ENCODE measurements at regions not wholly inside any gene's neighbourhood (a gene's known extent, or its start where the extent isn't known, plus 50 kb on each side); places are given as distances from the start of the nearest gene placed in this dataset.

DNA sequence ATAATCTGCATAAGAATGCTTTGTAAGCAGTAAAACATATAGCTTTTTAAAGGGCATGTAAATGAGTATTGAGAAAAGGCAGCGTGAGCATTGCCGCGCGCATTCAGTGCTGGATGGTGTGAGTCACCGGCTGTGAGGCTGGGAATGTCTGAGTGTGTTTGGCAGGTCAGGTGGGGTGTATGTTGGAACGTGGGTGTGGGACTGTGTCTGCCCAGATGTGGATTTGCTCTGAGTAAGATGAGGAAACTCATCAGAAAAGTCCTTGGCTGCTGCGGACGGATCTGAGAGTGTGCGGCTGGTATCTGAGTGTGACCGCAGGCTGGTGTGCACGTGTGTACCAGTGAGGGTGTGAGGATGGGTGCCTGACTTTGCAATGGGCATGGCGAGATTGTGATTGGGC, 66.2 kb upstream of the NECTIN1 start:
- no peak for TF ChIP-seq JUNB (CRISPR knock-in tag; IDR thresholded peaks at IDR 0.05; ENCODE audit: borderline replicate concordance)
- TF ChIP-seq, protein P1, sequence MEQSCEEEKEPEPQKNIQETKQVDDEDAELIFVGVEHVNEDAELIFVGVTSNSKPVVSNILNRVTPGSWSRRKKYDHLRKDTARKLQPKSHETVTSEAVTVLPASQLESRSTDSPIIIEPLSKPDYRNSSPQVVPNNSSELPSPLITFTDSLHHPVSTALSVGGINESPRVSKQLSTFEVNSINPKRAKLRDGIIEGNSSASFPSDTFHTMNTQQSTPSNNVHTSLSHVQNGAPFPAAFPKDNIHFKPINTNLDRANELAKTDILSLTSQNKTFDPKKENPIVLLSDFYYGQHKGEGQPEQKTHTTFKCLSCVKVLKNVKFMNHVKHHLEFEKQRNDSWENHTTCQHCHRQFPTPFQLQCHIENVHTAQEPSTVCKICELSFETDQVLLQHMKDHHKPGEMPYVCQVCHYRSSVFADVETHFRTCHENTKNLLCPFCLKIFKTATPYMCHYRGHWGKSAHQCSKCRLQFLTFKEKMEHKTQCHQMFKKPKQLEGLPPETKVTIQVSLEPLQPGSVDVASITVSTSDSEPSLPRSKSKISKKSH (CRISPR knock-in tag; IDR thresholded peaks at IDR 0.05; ENCODE audit: borderline replicate concordance) = no peak
- no peak for TF ChIP-seq SOX13 (IDR thresholded peaks at IDR 0.05)
- TF ChIP-seq SOX13 (CRISPR knock-in tag; conservative IDR thresholded peaks at IDR 0.05 in 1 of 2, IDR thresholded peaks at IDR 0.05 in 1 of 2) = no peak
- no peak for TF ChIP-seq KMT2B (CRISPR knock-in tag; IDR thresholded peaks at IDR 0.05)
- TF ChIP-seq, protein P2, sequence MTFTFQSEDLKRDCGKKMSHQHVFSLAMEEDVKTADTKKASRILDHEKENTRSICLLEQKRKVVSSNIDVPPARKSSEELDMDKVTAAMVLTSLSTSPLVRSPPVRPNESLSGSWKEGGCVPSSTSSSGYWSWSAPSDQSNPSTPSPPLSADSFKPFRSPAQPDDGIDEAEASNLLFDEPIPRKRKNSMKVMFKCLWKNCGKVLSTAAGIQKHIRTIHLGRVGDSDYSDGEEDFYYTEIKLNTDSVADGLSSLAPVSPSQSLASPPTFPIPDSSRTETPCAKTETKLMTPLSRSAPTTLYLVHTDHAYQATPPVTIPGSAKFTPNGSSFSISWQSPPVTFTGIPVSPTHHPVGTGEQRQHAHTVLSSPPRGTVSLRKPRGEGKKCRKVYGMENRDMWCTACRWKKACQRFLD (CRISPR knock-in tag; IDR thresholded peaks at IDR 0.05; ENCODE audit: borderline replicate concordance) = no peak
- TF ChIP-seq NR2F1 (CRISPR knock-in tag; IDR thresholded peaks at IDR 0.05) = no peak
- no peak for TF ChIP-seq KLF12 (CRISPR knock-in tag; IDR thresholded peaks at IDR 0.05; ENCODE audit: borderline replicate concordance)
- no peak for TF ChIP-seq REST (IDR thresholded peaks at IDR 0.05; ENCODE audit: borderline replicate concordance in 1 of 2, low read depth in 1 of 2, low read length in 2 of 2)
- TF ChIP-seq PHF5A (CRISPR knock-in tag; IDR thresholded peaks at IDR 0.05; ENCODE audit: low read depth, unreplicated experiment) = no peak
- no peak for TF ChIP-seq KDM1A (CRISPR knock-in tag; IDR thresholded peaks at IDR 0.05)
- TF ChIP-seq, protein P3, sequence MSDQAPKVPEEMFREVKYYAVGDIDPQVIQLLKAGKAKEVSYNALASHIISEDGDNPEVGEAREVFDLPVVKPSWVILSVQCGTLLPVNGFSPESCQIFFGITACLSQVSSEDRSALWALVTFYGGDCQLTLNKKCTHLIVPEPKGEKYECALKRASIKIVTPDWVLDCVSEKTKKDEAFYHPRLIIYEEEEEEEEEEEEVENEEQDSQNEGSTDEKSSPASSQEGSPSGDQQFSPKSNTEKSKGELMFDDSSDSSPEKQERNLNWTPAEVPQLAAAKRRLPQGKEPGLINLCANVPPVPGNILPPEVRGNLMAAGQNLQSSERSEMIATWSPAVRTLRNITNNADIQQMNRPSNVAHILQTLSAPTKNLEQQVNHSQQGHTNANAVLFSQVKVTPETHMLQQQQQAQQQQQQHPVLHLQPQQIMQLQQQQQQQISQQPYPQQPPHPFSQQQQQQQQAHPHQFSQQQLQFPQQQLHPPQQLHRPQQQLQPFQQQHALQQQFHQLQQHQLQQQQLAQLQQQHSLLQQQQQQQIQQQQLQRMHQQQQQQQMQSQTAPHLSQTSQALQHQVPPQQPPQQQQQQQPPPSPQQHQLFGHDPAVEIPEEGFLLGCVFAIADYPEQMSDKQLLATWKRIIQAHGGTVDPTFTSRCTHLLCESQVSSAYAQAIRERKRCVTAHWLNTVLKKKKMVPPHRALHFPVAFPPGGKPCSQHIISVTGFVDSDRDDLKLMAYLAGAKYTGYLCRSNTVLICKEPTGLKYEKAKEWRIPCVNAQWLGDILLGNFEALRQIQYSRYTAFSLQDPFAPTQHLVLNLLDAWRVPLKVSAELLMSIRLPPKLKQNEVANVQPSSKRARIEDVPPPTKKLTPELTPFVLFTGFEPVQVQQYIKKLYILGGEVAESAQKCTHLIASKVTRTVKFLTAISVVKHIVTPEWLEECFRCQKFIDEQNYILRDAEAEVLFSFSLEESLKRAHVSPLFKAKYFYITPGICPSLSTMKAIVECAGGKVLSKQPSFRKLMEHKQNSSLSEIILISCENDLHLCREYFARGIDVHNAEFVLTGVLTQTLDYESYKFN (CRISPR knock-in tag; conservative IDR thresholded peaks at IDR 0.05) = no peak

All from HepG2 (cell line).